K562 (cell line): ENCODE measurements at regions not wholly inside any gene's neighbourhood (a gene's known extent, or its start where the extent isn't known, plus 50 kb on each side); places are given as distances from the start of the nearest gene placed in this dataset.

Experiments used
- CEBPZ ChIP-seq: fragments of 150-350 bp; IDR thresholded peaks from 2 replicates; pipeline ENCODE4 v1.6.1; 2014; ENCODE audit warnings: low read depth, mild to moderate bottlenecking, low read length, borderline replicate concordance
- CTCF ChIP-seq, 3 experiments: IDR thresholded peaks in 2 of 3; conservative IDR thresholded peaks in 1 of 3; 2 replicates each; pipeline ENCODE4 v1.5.1; 2011 to 2012; ENCODE audit warnings: low read length in 3 of 3, mild to moderate bottlenecking in 3 of 3, control low read depth in 2 of 3, improper control_type of control experiment in 1 of 3, inconsistent platforms in 1 of 3, low read depth in 1 of 3, mixed read lengths in 1 of 3, moderate library complexity in 1 of 3; ENCODE audit not compliant: insufficient read depth in 2 of 3
- EP300 ChIP-seq: IDR thresholded peaks from 2 replicates; pipeline ENCODE4 v1.6.1; 2012; ENCODE audit warnings: low read length, improper control_type of control experiment
- FIP1L1 ChIP-seq: fragments of 200-400 bp; formaldehyde crosslinking; IDR thresholded peaks from 2 replicates; pipeline ENCODE4 v1.6.1; 2018; ENCODE audit warnings: mild to moderate bottlenecking, low read depth, low read length; ENCODE audit not compliant: poor library complexity, severe bottlenecking
- REST ChIP-seq, 2 experiments: fragments of 450-650 bp; formaldehyde crosslinking in 1 of 2; IDR thresholded peaks; 2 replicates each; pipeline versions ENCODE4 v1.4.0 to v1.6.1; 2014 to 2020; ENCODE audit warnings: mild to moderate bottlenecking in 2 of 2, borderline replicate concordance in 1 of 2, low read depth in 1 of 2
- TAF15 ChIP-seq: fragments of 200-400 bp; formaldehyde crosslinking; IDR thresholded peaks from 2 replicates; pipeline ENCODE4 v1.6.1; 2017; ENCODE audit warnings: mild to moderate bottlenecking, low read depth, low read length, moderate library complexity

- TF ChIP-seq CTCF (IDR thresholded peaks at IDR 0.05 in 2 of 3, conservative IDR thresholded peaks at IDR 0.05 in 1 of 3; ENCODE audit: insufficient read depth in 2 of 3, low read depth in 1 of 3, low read length in 3 of 3): no peak
- no peak for TF ChIP-seq CEBPZ
- no peak for TF ChIP-seq FIP1L1
- TF ChIP-seq TAF15: no peak
- TF ChIP-seq REST (IDR thresholded peaks at IDR 0.05; ENCODE audit: borderline replicate concordance): no peak
- TF ChIP-seq REST (CRISPR knock-in tag; IDR thresholded peaks at IDR 0.05; ENCODE audit: low read depth): no peak
- no peak for TF ChIP-seq EP300
Observed at GRCh38 chr2:200189964-200190363, 116.5 kb upstream of the SPATS2L start.
